ENCODE measurements at regions not wholly inside any gene's neighbourhood (a gene's known extent, or its start where the extent isn't known, plus 50 kb on each side); places are given as distances from the start of the nearest gene placed in this dataset.

GRCh38 chrX:6718766-6719165 lies 183.8 kb upstream of the VCX3A start:
- TF ChIP-seq CTCF (IDR thresholded peaks at IDR 0.05; ENCODE audit: low read length): no peak
- no peak for TF ChIP-seq EZH2 (IDR thresholded peaks at IDR 0.05; ENCODE audit: borderline replicate concordance, low read length)

Data from OCI-LY1 (cell line).